HCT116 (cell line): ENCODE measurements at regions not wholly inside any gene's neighbourhood (a gene's known extent, or its start where the extent isn't known, plus 50 kb on each side); places are given as distances from the start of the nearest gene placed in this dataset.

Experiments
- ATAC-seq: fragments of 200-7000 bp; cut with Tn5 transposase; 2 replicates; pipeline ENCODE4 v1.9.1; 2020; ENCODE audit warnings: mild to moderate bottlenecking, moderate library complexity
- BruUV-seq: library from RNA; stranded (reverse); fragments of 400-500 nt; replicated peaks from 2 replicates; lab custom pipeline; 2021; lab: Mats Ljungman, UMichigan
- CTCF ChIA-PET: fragments of 300-600 bp; sonication (Branson Sonifier 250); formaldehyde crosslinking; loops from one replicate; lab custom pipeline; 2021; ENCODE audit warnings: antibody characterized with exemption; lab: Charles Lee
- POLR2A ChIA-PET: fragments of 300-600, 350-600 bp; sonication (Branson Sonifier 250); formaldehyde crosslinking; loops from one replicate; lab custom pipeline; 2021; ENCODE audit warnings: antibody characterized with exemption; lab: Charles Lee
- RAD21 ChIA-PET, 2 experiments: fragments of 300-600 bp; sonication (Branson Sonifier 250); formaldehyde crosslinking; loops; one replicate each; lab custom pipeline; 2023; ENCODE audit warnings: low total read pairs in 2 of 2; ENCODE audit not compliant: uncharacterized antibody in 2 of 2, unreplicated experiment in 2 of 2, low non-redundant PET in 1 of 2; lab: Charles Lee
- DNase-seq: peaks from one replicate; pipeline ENCODE4 v3.0.0-alpha.2; 2010; ENCODE audit warnings: low read depth, low spot score
- H2AFZ ChIP-seq: fragments of 200-600 bp; shearing (Covaris generic), sonication (generic); 2 replicates; pipeline ENCODE4 v1.6.1; 2017; ENCODE audit warnings: low read depth, mixed run types, mixed read lengths, antibody characterized with exemption, low read length; ENCODE audit not compliant: poor library complexity, severe bottlenecking
- H3K27ac ChIP-seq: 2 replicates; pipeline ENCODE4 v1.5.1; 2012; ENCODE audit warnings: low read depth, low read length
- H3K27me3 ChIP-seq: fragments of 200-600 bp; sonication (generic); 2 replicates; pipeline ENCODE4 v1.6.1; 2016; ENCODE audit warnings: mixed run types, low read length, mixed read lengths; ENCODE audit not compliant: insufficient read depth
- H3K36me3 ChIP-seq, 2 experiments: fragments of 200-500 bp in 1 of 2; fragments of 200-600 bp in 1 of 2; sonication (Bioruptor generic) in 1 of 2; sonication (generic) in 1 of 2; 2 replicates each; pipeline versions ENCODE4 v1.5.1 to v1.6.1; 2014 to 2016; ENCODE audit warnings: low read length in 2 of 2, inconsistent platforms in 1 of 2, mixed read lengths in 1 of 2, mixed run types in 1 of 2; ENCODE audit not compliant: insufficient read depth in 2 of 2, control insufficient read depth in 1 of 2
- H3K4me1 ChIP-seq, 2 experiments: fragments of 200-600 bp in 1 of 2; sonication (generic) in 1 of 2; 2 replicates each; pipeline versions ENCODE4 v1.5.1 to v1.6.1; 2012 to 2017; ENCODE audit warnings: low read length in 2 of 2, inconsistent platforms in 1 of 2, mild to moderate bottlenecking in 1 of 2, mixed read lengths in 1 of 2, mixed run types in 1 of 2, moderate library complexity in 1 of 2; ENCODE audit not compliant: insufficient read depth in 2 of 2, control insufficient read depth in 1 of 2
- H3K4me2 ChIP-seq: fragments of 200-600 bp; sonication (generic); 2 replicates; pipeline ENCODE4 v1.6.1; 2017; ENCODE audit warnings: mixed run types, low read length, mixed read lengths
- H3K4me3 ChIP-seq, 2 experiments: fragments of 200-600 bp in 1 of 2; sonication (generic) in 1 of 2; replicated peaks in 1 of 2; 2 replicates each; pipeline ENCODE4 v1.5.1; 2011 to 2016; ENCODE audit warnings: low read length in 2 of 2, control low read depth in 1 of 2, low read depth in 1 of 2, mild to moderate bottlenecking in 1 of 2, mixed read lengths in 1 of 2, mixed run types in 1 of 2
- H3K79me2 ChIP-seq: fragments of 200-600 bp; sonication (generic); 2 replicates; pipeline ENCODE4 v1.6.1; 2017; ENCODE audit warnings: mild to moderate bottlenecking, mixed run types, low read length, moderate library complexity, mixed read lengths; ENCODE audit not compliant: insufficient read depth
- H3K9ac ChIP-seq: fragments of 200-600 bp; sonication (generic); 2 replicates; pipeline ENCODE4 v1.6.1; 2016; ENCODE audit warnings: low read length, mixed read lengths
- H3K9me2 ChIP-seq: fragments of 200-600 bp; sonication (generic), shearing (Covaris generic); 2 replicates; pipeline ENCODE4 v1.6.1; 2017; ENCODE audit warnings: mixed run types, mild to moderate bottlenecking, moderate library complexity; ENCODE audit not compliant: insufficient read depth
- H3K9me3 ChIP-seq, 2 experiments: fragments of 200-500 bp in 1 of 2; fragments of 200-600 bp in 1 of 2; sonication (Bioruptor generic) in 1 of 2; sonication (generic) in 1 of 2; 2 replicates each; pipeline ENCODE4 v1.6.1; 2014 to 2017; ENCODE audit warnings: low read length in 2 of 2, mixed read lengths in 2 of 2, inconsistent platforms in 1 of 2, low read depth in 1 of 2, mild to moderate bottlenecking in 1 of 2, mixed run types in 1 of 2, moderate library complexity in 1 of 2; ENCODE audit not compliant: control insufficient read depth in 1 of 2, insufficient read depth in 1 of 2
- H4K20me1 ChIP-seq: fragments of 200-600 bp; sonication (generic), shearing (Covaris generic); 2 replicates; pipeline ENCODE4 v1.6.1; 2017; ENCODE audit warnings: mixed run types, mild to moderate bottlenecking, moderate library complexity; ENCODE audit not compliant: insufficient read depth
- CBX3 ChIP-seq: IDR thresholded peaks from 2 replicates; pipeline ENCODE4 v1.6.1; 2012; ENCODE audit warnings: low read depth
- EGR1 ChIP-seq: IDR thresholded peaks from 2 replicates; pipeline ENCODE4 v1.6.1; 2012; ENCODE audit warnings: low read depth
- EZH2 ChIP-seq: fragments of 200-600 bp; sonication (generic); IDR thresholded peaks from 2 replicates; pipeline ENCODE4 v1.6.1; 2017; ENCODE audit warnings: antibody characterized with exemption, mixed run types
- EZH2phosphoT487 ChIP-seq: fragments of 200-600 bp; IDR thresholded peaks from 2 replicates; pipeline ENCODE4 v1.6.1; 2018; ENCODE audit warnings: antibody characterized with exemption, borderline replicate concordance
- JUND ChIP-seq: IDR thresholded peaks from 2 replicates; pipeline ENCODE4 v1.6.1; 2012
- POLR2A ChIP-seq: IDR thresholded peaks from 2 replicates; pipeline ENCODE4 v1.7.0; 2011; ENCODE audit warnings: borderline replicate concordance; ENCODE audit not compliant: insufficient read depth, insufficient read length; ENCODE audit errors: extremely low read depth
- POLR2AphosphoS5 ChIP-seq: IDR thresholded peaks from 2 replicates; pipeline ENCODE4 v1.6.1; 2011; ENCODE audit warnings: mild to moderate bottlenecking, low read depth, low read length, moderate library complexity
- SP1 ChIP-seq: IDR thresholded peaks from 2 replicates; pipeline ENCODE4 v1.6.1; 2012; ENCODE audit warnings: low read depth
- YY1 ChIP-seq: IDR thresholded peaks from 2 replicates; pipeline ENCODE4 v1.6.1; 2011; ENCODE audit warnings: low read length, low read depth, moderate library complexity, mild to moderate bottlenecking; ENCODE audit not compliant: insufficient replicate concordance; ENCODE audit errors: extremely low read depth
- ZFX ChIP-seq: fragments of 450-650 bp; IDR thresholded peaks from 2 replicates; pipeline ENCODE4 v1.6.1; 2017
- ZNF274 ChIP-seq: fragments of 200-500 bp; sonication (Bioruptor generic); IDR thresholded peaks from 2 replicates; pipeline ENCODE4 v1.6.1; 2014; ENCODE audit warnings: mild to moderate bottlenecking, low read depth, low read length, inconsistent platforms
- intact Hi-C: fragments of 100-400 bp; cut with micrococcal nuclease; formaldehyde crosslinking; loops from 2 replicates; pipeline ENCODE4 v1.10.0; 2022
- TF ChIP-seq, protein P1 (sequence below): IDR thresholded peaks from 2 replicates; pipeline ENCODE4 v1.6.1; 2011; ENCODE audit warnings: mild to moderate bottlenecking, low read length, moderate library complexity; ENCODE audit not compliant: insufficient replicate concordance; ENCODE audit errors: extremely low read depth
- TF ChIP-seq, protein P2 (sequence below): IDR thresholded peaks from 2 replicates; pipeline ENCODE4 v1.6.1; 2012; ENCODE audit warnings: low read depth
- TF ChIP-seq, protein P3 (sequence below): IDR thresholded peaks from 2 replicates; pipeline ENCODE4 v1.6.1; 2012
- TF ChIP-seq, protein P4 (sequence below): IDR thresholded peaks from 2 replicates; pipeline ENCODE4 v1.6.1; 2012
- TF ChIP-seq, protein P5 (sequence below), 3 experiments: fragments of 200-600 bp in 1 of 3; sonication (generic) in 1 of 3; IDR thresholded peaks in 2 of 3; conservative IDR thresholded peaks in 1 of 3; 2 replicates each; pipeline ENCODE4 v1.5.1; 2012 to 2017; ENCODE audit warnings: low read depth in 2 of 3, low read length in 2 of 3, antibody characterized with exemption in 1 of 3, borderline replicate concordance in 1 of 3, control low read depth in 1 of 3, mild to moderate bottlenecking in 1 of 3, mixed read lengths in 1 of 3, mixed run types in 1 of 3, moderate library complexity in 1 of 3; ENCODE audit not compliant: insufficient read depth in 1 of 3

DNA sequence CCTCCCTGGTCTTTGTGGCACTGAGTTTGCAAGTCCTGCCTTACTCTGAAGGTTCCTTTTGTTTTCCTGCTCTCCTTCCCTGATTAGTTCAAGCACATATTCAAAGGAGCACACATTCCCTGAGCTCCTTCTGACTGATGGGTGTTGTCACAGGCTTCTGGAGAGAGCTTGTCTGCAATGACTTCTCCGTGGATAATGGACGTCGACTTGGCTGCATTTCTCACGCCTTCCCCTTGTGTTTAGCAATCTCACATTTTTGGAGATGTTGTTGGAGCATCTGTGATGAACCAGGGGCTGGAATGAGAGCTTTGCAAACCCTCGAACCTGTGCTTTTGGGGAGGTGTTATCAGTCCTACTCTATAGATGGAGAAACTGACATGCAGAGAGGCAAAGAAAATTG lies 375.4 kb upstream of the PROK2 start:
- no peak overlapping the region for H2AFZ ChIP-seq
- ATAC-seq, result no peak
- intact Hi-C loops, result no loop called here
- H3K4me2 ChIP-seq, result no peak overlapping the region
- H3K79me2 ChIP-seq, result no peaks in the 10 kb centered on the region
- TF ChIP-seq, protein P1, sequence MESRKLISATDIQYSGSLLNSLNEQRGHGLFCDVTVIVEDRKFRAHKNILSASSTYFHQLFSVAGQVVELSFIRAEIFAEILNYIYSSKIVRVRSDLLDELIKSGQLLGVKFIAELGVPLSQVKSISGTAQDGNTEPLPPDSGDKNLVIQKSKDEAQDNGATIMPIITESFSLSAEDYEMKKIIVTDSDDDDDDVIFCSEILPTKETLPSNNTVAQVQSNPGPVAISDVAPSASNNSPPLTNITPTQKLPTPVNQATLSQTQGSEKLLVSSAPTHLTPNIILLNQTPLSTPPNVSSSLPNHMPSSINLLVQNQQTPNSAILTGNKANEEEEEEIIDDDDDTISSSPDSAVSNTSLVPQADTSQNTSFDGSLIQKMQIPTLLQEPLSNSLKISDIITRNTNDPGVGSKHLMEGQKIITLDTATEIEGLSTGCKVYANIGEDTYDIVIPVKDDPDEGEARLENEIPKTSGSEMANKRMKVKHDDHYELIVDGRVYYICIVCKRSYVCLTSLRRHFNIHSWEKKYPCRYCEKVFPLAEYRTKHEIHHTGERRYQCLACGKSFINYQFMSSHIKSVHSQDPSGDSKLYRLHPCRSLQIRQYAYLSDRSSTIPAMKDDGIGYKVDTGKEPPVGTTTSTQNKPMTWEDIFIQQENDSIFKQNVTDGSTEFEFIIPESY, result no peak
- TF ChIP-seq, protein P2, sequence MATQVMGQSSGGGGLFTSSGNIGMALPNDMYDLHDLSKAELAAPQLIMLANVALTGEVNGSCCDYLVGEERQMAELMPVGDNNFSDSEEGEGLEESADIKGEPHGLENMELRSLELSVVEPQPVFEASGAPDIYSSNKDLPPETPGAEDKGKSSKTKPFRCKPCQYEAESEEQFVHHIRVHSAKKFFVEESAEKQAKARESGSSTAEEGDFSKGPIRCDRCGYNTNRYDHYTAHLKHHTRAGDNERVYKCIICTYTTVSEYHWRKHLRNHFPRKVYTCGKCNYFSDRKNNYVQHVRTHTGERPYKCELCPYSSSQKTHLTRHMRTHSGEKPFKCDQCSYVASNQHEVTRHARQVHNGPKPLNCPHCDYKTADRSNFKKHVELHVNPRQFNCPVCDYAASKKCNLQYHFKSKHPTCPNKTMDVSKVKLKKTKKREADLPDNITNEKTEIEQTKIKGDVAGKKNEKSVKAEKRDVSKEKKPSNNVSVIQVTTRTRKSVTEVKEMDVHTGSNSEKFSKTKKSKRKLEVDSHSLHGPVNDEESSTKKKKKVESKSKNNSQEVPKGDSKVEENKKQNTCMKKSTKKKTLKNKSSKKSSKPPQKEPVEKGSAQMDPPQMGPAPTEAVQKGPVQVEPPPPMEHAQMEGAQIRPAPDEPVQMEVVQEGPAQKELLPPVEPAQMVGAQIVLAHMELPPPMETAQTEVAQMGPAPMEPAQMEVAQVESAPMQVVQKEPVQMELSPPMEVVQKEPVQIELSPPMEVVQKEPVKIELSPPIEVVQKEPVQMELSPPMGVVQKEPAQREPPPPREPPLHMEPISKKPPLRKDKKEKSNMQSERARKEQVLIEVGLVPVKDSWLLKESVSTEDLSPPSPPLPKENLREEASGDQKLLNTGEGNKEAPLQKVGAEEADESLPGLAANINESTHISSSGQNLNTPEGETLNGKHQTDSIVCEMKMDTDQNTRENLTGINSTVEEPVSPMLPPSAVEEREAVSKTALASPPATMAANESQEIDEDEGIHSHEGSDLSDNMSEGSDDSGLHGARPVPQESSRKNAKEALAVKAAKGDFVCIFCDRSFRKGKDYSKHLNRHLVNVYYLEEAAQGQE, result no peak
- no peak for TF ChIP-seq CBX3
- no peak for TF ChIP-seq YY1
- TF ChIP-seq, protein P3, sequence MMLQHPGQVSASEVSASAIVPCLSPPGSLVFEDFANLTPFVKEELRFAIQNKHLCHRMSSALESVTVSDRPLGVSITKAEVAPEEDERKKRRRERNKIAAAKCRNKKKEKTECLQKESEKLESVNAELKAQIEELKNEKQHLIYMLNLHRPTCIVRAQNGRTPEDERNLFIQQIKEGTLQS, result no peak
- TF ChIP-seq EZH2, result no peak
- no peak for TF ChIP-seq ZNF274
- no peak for TF ChIP-seq EGR1
- TF ChIP-seq EZH2phosphoT487, result no peak
- TF ChIP-seq SP1, result no peak
- TF ChIP-seq JUND, result no peak
- TF ChIP-seq, protein P4, sequence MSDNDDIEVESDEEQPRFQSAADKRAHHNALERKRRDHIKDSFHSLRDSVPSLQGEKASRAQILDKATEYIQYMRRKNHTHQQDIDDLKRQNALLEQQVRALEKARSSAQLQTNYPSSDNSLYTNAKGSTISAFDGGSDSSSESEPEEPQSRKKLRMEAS, result no peak
- no peak for TF ChIP-seq POLR2AphosphoS5
- no peak for TF ChIP-seq ZFX
- no peak for TF ChIP-seq POLR2A
- TF ChIP-seq, protein P5, sequence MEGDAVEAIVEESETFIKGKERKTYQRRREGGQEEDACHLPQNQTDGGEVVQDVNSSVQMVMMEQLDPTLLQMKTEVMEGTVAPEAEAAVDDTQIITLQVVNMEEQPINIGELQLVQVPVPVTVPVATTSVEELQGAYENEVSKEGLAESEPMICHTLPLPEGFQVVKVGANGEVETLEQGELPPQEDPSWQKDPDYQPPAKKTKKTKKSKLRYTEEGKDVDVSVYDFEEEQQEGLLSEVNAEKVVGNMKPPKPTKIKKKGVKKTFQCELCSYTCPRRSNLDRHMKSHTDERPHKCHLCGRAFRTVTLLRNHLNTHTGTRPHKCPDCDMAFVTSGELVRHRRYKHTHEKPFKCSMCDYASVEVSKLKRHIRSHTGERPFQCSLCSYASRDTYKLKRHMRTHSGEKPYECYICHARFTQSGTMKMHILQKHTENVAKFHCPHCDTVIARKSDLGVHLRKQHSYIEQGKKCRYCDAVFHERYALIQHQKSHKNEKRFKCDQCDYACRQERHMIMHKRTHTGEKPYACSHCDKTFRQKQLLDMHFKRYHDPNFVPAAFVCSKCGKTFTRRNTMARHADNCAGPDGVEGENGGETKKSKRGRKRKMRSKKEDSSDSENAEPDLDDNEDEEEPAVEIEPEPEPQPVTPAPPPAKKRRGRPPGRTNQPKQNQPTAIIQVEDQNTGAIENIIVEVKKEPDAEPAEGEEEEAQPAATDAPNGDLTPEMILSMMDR (IDR thresholded peaks at IDR 0.05 in 2 of 3, conservative IDR thresholded peaks at IDR 0.05 in 1 of 3; ENCODE audit: borderline replicate concordance in 1 of 3, insufficient read depth in 1 of 3, low read depth in 2 of 3, low read length in 2 of 3), result no peak
- RAD21 ChIA-PET, result no interaction called here
- no peak for DNase-seq
- no peaks in the 10 kb centered on the region for H3K27me3 ChIP-seq
- no peaks in the 10 kb centered on the region for H3K9me3 ChIP-seq
- H3K9ac ChIP-seq, result no peak overlapping the region
- no peaks in the 10 kb centered on the region for H4K20me1 ChIP-seq
- H3K27ac ChIP-seq, result no peak overlapping the region
- H3K36me3 ChIP-seq, result no peaks in the 10 kb centered on the region
- CTCF ChIA-PET, result no interaction called here
- no peak overlapping the region for H3K4me3 ChIP-seq
- H3K4me1 ChIP-seq, result peaks cover 0 to 8% of the 10 kb centered on the region in 2 experiments; a peak in 2 of 4 replicates
- no peaks in the 10 kb centered on the region for H3K9me2 ChIP-seq
- POLR2A ChIA-PET, result no interaction called here
- BruUV-seq, result no TSS peak
